MCF 10A (cell line): ENCODE measurements at regions not wholly inside any gene's neighbourhood (a gene's known extent, or its start where the extent isn't known, plus 50 kb on each side); places are given as distances from the start of the nearest gene placed in this dataset.
A peak's percentile ranks its signal among the peaks of the same experiment; 100 is the strongest.

ENCODE experiments used
- BruUV-seq: library from RNA; stranded (reverse); fragments of 400-500 nt; replicated peaks from 2 replicates; lab custom pipeline; 2021; lab: Mats Ljungman, UMichigan
- CTCF ChIA-PET: fragments of 300-600 bp; sonication (Branson Sonifier 250); formaldehyde crosslinking; extraction: SDS; loops from one replicate; lab custom pipeline; 2021; ENCODE audit warnings: antibody characterized with exemption, inconsistent platforms; lab: Yijun Ruan, JAX
- POLR2A ChIA-PET: fragments of 300-600, 350-650 bp; sonication (Branson Sonifier 250); formaldehyde crosslinking; extraction: SDS; loops from one replicate; lab custom pipeline; 2020; ENCODE audit warnings: antibody characterized with exemption, inconsistent platforms; lab: Yijun Ruan, JAX
- DNase-seq: peaks from one replicate; pipeline ENCODE4 v3.0.0-alpha.2; 2018; ENCODE audit not compliant: unreplicated experiment
- H3K27ac Mint-ChIP-seq: one replicate; pipeline ENCODE4 v1.8.0; 2022; ENCODE audit warnings: mild to moderate bottlenecking, low read depth, mixed read lengths; ENCODE audit not compliant: unreplicated experiment
- H3K27me3 Mint-ChIP-seq: one replicate; pipeline ENCODE4 v1.8.0; 2022; ENCODE audit warnings: mixed read lengths; ENCODE audit not compliant: insufficient read depth, unreplicated experiment
- H3K36me3 Mint-ChIP-seq: one replicate; pipeline ENCODE4 v1.8.0; 2022; ENCODE audit warnings: mild to moderate bottlenecking, moderate library complexity, mixed read lengths; ENCODE audit not compliant: insufficient read depth, unreplicated experiment
- H3K4me1 Mint-ChIP-seq: one replicate; pipeline ENCODE4 v1.8.0; 2022; ENCODE audit warnings: mixed read lengths; ENCODE audit not compliant: insufficient read depth, unreplicated experiment
- H3K4me3 Mint-ChIP-seq: one replicate; pipeline ENCODE4 v1.8.0; 2022; ENCODE audit warnings: mild to moderate bottlenecking, moderate library complexity, mixed read lengths; ENCODE audit not compliant: unreplicated experiment
- H3K9me3 Mint-ChIP-seq: one replicate; pipeline ENCODE4 v1.8.0; 2022; ENCODE audit warnings: mixed read lengths; ENCODE audit not compliant: unreplicated experiment
- intact Hi-C: fragments of 100-400 bp; cut with micrococcal nuclease; formaldehyde crosslinking; loops from 2 replicates; pipeline ENCODE4 v1.14.1; 2022
- TF ChIP-seq, protein P1 (sequence below): fragments of 200-600 bp; IDR thresholded peaks from one replicate; pipeline ENCODE4 v1.8.0; 2022; ENCODE audit warnings: antibody characterized with exemption, mild to moderate bottlenecking; ENCODE audit not compliant: unreplicated experiment

GRCh38 chr6:27092316-27092692, 155.2 kb upstream of the PRSS16 start:
- DNase-seq: no peak
- CTCF ChIA-PET: interaction anchor here (0.7 kb wide), 1 partner anchor 14 kb away, joined by 3 read pairs; no protein-coding TSS in a partner anchor
- TF ChIP-seq, protein P1, sequence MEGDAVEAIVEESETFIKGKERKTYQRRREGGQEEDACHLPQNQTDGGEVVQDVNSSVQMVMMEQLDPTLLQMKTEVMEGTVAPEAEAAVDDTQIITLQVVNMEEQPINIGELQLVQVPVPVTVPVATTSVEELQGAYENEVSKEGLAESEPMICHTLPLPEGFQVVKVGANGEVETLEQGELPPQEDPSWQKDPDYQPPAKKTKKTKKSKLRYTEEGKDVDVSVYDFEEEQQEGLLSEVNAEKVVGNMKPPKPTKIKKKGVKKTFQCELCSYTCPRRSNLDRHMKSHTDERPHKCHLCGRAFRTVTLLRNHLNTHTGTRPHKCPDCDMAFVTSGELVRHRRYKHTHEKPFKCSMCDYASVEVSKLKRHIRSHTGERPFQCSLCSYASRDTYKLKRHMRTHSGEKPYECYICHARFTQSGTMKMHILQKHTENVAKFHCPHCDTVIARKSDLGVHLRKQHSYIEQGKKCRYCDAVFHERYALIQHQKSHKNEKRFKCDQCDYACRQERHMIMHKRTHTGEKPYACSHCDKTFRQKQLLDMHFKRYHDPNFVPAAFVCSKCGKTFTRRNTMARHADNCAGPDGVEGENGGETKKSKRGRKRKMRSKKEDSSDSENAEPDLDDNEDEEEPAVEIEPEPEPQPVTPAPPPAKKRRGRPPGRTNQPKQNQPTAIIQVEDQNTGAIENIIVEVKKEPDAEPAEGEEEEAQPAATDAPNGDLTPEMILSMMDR: no peak
- peaks cover 14% of the 10 kb centered on the region for H3K36me3 Mint-ChIP-seq
- H3K9me3 Mint-ChIP-seq: no peaks in the 10 kb centered on the region
- H3K4me3 Mint-ChIP-seq: peak overlapping the region; percentile 71
- H3K27me3 Mint-ChIP-seq: no peaks in the 10 kb centered on the region
- intact Hi-C loops: no loop called here
- POLR2A ChIA-PET: interaction anchor here (0.6 to 1.5 kb wide), 7 partner anchors 12 to 490 kb away, joined by 3 to 5 read pairs (median 3); a partner anchor contains a TSS
- peak overlapping the region; percentile 17 for H3K27ac Mint-ChIP-seq
- H3K4me1 Mint-ChIP-seq: peaks cover 10% of the 10 kb centered on the region
- BruUV-seq: no TSS peak

DNA sequence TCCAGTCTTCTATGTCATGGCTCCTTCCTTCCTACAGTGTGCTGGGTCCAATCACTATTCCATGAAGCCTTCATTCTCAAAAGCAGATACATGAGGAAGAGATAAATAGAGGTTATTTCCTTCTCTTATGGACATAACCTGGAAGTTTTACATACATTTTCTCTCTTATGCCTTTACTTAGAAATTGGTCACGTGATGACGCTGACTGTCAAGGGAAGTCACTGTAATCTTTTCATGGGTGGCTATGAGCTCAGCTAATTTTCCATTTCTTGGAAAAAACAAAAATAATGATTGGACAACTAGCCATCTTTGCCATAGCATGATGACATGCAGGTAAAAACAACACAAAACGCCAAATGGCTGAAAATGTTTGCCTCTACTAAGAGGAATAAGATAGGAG, 151.6 kb upstream of the PRSS16 start:
- intact Hi-C loops: no loop called here
- peak overlapping the region; percentile 95 for H3K27ac Mint-ChIP-seq
- peak overlapping the region; percentile 76 for H3K4me3 Mint-ChIP-seq
- peaks cover 15% of the 10 kb centered on the region for H3K36me3 Mint-ChIP-seq
- no peaks in the 10 kb centered on the region for H3K27me3 Mint-ChIP-seq
- no TSS peak for BruUV-seq
- no peak for DNase-seq
- POLR2A ChIA-PET: no interaction called here
- CTCF ChIA-PET: no interaction called here
- H3K9me3 Mint-ChIP-seq: no peaks in the 10 kb centered on the region
- H3K4me1 Mint-ChIP-seq: peaks cover 13% of the 10 kb centered on the region
- TF ChIP-seq, protein P1: no peak

DNA sequence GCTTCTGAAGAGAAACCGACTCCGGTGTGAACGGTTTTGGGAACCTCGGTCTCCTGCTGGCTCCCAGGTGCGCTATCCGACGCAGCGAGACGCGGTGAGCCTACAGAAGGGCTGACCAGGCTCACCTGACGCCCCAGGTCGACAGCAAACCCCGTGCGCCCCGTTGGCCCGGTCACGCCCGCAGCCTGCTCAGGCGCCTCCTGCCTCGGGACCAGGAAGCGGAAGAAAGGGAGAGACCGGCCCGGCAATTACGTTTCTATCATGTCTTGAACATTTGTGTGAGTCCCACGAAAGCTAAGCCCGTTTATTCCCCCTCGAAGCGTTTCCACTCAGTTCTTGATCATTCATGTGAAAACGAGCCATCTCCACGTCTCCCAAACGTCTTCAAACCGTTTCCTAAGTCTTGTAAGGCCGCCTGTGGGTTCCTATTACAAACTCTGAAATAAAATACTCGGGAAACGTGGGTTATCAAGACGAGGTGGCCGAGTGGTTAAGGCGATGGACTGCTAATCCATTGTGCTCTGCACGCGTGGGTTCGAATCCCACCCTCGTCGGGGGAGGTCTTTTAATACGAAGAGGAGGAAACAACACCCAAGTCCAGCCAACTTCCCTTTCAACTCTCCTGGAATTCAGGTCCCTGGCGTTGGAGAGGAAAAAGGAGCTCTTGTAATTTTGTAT, 150.5 kb upstream of the PRSS16 start:
- peak overlapping the region; percentile 95 for H3K27ac Mint-ChIP-seq

DNA sequence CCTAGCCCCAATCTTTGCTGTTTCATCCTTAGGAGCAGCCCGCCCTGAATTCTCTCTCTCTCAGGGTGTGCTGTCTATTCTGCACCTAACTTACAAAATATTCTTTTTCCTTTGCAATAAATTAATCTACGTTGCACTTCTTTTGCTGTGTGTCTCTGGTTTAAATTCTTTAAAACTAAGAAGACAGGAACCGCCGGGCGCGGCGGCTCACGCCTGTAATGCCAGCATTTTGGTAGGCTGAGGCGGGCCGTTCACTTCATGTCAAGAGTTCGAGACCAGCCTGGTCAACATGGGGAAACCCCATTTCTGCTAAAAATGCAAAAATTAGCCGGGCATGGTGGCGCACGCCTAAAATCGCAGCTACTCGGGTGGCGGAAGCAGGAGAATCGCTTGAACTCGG, 148.5 kb upstream of the PRSS16 start:
- no peaks in the 10 kb centered on the region for H3K27me3 Mint-ChIP-seq
- no peaks in the 10 kb centered on the region for H3K9me3 Mint-ChIP-seq
- no peak overlapping the region for H3K4me3 Mint-ChIP-seq
- intact Hi-C loops: no loop called here
- POLR2A ChIA-PET: no interaction called here
- no TSS peak for BruUV-seq
- H3K27ac Mint-ChIP-seq: no peak overlapping the region
- DNase-seq: no peak
- CTCF ChIA-PET: no interaction called here
- peaks cover 13% of the 10 kb centered on the region for H3K4me1 Mint-ChIP-seq
- TF ChIP-seq, protein P1: no peak
- H3K36me3 Mint-ChIP-seq: peaks cover 6% of the 10 kb centered on the region

More for the DNA sequence above, 150.5 kb upstream of the PRSS16 start:
- Mint-ChIP-seq H3K4me3 (peak overlapping the region; percentile 76), H3K9me3 (no peaks in the 10 kb centered on the region), H3K4me1 (peaks cover 13% of the 10 kb centered on the region), H3K36me3 (peaks cover 6% of the 10 kb centered on the region), H3K27me3 (no peaks in the 10 kb centered on the region)
- intact Hi-C loops: no loop called here
- peak; percentile 67 for DNase-seq
- CTCF ChIA-PET: interaction anchor here (0.6 kb wide), 1 partner anchor 975 kb away, joined by 3 read pairs; no protein-coding TSS in a partner anchor
- TF ChIP-seq, protein P1: no peak
- POLR2A ChIA-PET: interaction anchor here (1.0 to 1.4 kb wide), 2 partner anchors 16 to 35 kb away, joined by 5 to 6 read pairs; no protein-coding TSS in a partner anchor
- BruUV-seq: no TSS peak
